Activated naive CD8-positive, alpha-beta T cell treated with anti-CD3 and anti-CD28 coated beads, Interleukin-2, amount 50 U/mL, for 24 hours (primary cell): ENCODE measurements at regions not wholly inside any gene's neighbourhood (a gene's known extent, or its start where the extent isn't known, plus 50 kb on each side); places are given as distances from the start of the nearest gene placed in this dataset.

Experiments
- ATAC-seq: fragments of 150-1000 bp; cut with Tn5 transposase; one replicate; pipeline ENCODE4 v1.10.0; 2021
- DNase-seq: peaks from one replicate; pipeline ENCODE4 v3.0.0; 2021
- H3K27ac Mint-ChIP-seq: one replicate; pipeline ENCODE4 v1.8.0; 2021; ENCODE audit warnings: mild to moderate bottlenecking, mixed read lengths
- H3K27me3 Mint-ChIP-seq: one replicate; pipeline ENCODE4 v1.8.0; 2021; ENCODE audit warnings: mixed read lengths
- H3K36me3 Mint-ChIP-seq: one replicate; pipeline ENCODE4 v1.8.0; 2021; ENCODE audit warnings: low read depth, mixed read lengths
- H3K4me1 Mint-ChIP-seq: one replicate; pipeline ENCODE4 v1.8.0; 2021; ENCODE audit warnings: mixed read lengths
- H3K4me3 Mint-ChIP-seq: one replicate; pipeline ENCODE4 v1.8.0; 2021; ENCODE audit warnings: mild to moderate bottlenecking, moderate library complexity, mixed read lengths
- H3K9me3 Mint-ChIP-seq: one replicate; pipeline ENCODE4 v1.8.0; 2021; ENCODE audit warnings: mixed read lengths

GRCh38 chr7:156466955-156467625 is 173.5 kb upstream of the RNF32 start:
- no peaks in the 10 kb centered on the region for H3K4me1 Mint-ChIP-seq
- H3K9me3 Mint-ChIP-seq, result no peaks in the 10 kb centered on the region
- no peak for DNase-seq
- no peak overlapping the region for H3K27ac Mint-ChIP-seq
- H3K27me3 Mint-ChIP-seq, result no peaks in the 10 kb centered on the region
- H3K4me3 Mint-ChIP-seq, result no peak overlapping the region
- H3K36me3 Mint-ChIP-seq, result no peaks in the 10 kb centered on the region
- no peak for ATAC-seq

- no peaks in the 10 kb centered on the region for H3K27me3 Mint-ChIP-seq
- H3K9me3 Mint-ChIP-seq, result no peaks in the 10 kb centered on the region
- no peaks in the 10 kb centered on the region for H3K36me3 Mint-ChIP-seq
- no peak for DNase-seq
- no peak overlapping the region for H3K27ac Mint-ChIP-seq
- no peaks in the 10 kb centered on the region for H3K4me1 Mint-ChIP-seq
- H3K4me3 Mint-ChIP-seq, result no peak overlapping the region
- ATAC-seq, result no peak
These were observed 174.3 kb upstream of the RNF32 start for GRCh38 chr7:156466272-156466671.

DNA sequence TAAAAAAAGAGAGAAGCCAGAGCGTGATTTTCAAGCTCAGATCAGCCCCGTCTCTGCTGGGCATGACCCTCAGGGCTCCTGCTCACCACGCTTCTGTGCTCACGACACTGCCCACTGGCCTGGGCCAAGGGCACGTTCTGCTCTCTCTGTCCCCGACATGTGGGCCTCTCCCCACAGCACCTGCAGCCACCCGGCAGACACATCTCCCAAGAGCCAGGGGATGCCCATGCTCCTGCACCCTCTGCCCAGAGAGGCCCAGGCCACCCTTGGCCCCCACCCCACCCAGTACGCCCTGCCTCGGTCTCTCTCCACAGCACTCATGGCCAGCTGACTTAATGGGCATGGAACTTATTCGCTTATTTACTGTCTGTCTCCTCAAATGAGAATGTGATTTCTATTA is 175.4 kb upstream of the RNF32 start:
- DNase-seq, result no peak
- no peak for ATAC-seq
- no peak overlapping the region for H3K27ac Mint-ChIP-seq
- H3K4me1 Mint-ChIP-seq, result no peaks in the 10 kb centered on the region
- H3K36me3 Mint-ChIP-seq, result no peaks in the 10 kb centered on the region
- no peak overlapping the region for H3K4me3 Mint-ChIP-seq
- H3K9me3 Mint-ChIP-seq, result no peaks in the 10 kb centered on the region
- H3K27me3 Mint-ChIP-seq, result no peaks in the 10 kb centered on the region

GRCh38 chr7:156464339-156464738 is 176.2 kb upstream of the RNF32 start:
- no peak for ATAC-seq
- H3K27me3 Mint-ChIP-seq, result no peaks in the 10 kb centered on the region
- no peaks in the 10 kb centered on the region for H3K36me3 Mint-ChIP-seq
- DNase-seq, result no peak
- no peak overlapping the region for H3K4me3 Mint-ChIP-seq
- H3K27ac Mint-ChIP-seq, result no peak overlapping the region
- H3K9me3 Mint-ChIP-seq, result no peaks in the 10 kb centered on the region
- no peaks in the 10 kb centered on the region for H3K4me1 Mint-ChIP-seq

- Mint-ChIP-seq H3K27me3 (no peaks in the 10 kb centered on the region), H3K9me3 (no peaks in the 10 kb centered on the region), H3K36me3 (no peaks in the 10 kb centered on the region), H3K4me1 (no peaks in the 10 kb centered on the region), H3K4me3 (no peak overlapping the region), H3K27ac (no peak overlapping the region)
- DNase-seq (no peak), ATAC-seq (no peak)
These were observed 177.3 kb upstream of the RNF32 start for GRCh38 chr7:156463280-156463679.

- Mint-ChIP-seq H3K4me3 (no peak overlapping the region), H3K36me3 (no peaks in the 10 kb centered on the region), H3K9me3 (no peaks in the 10 kb centered on the region), H3K27ac (no peak overlapping the region), H3K4me1 (no peaks in the 10 kb centered on the region), H3K27me3 (peaks cover under 1% of the 10 kb centered on the region)
- DNase-seq (no peak), ATAC-seq (no peak)
These were observed 178.5 kb upstream of the RNF32 start for GRCh38 chr7:156461881-156462665.

DNA sequence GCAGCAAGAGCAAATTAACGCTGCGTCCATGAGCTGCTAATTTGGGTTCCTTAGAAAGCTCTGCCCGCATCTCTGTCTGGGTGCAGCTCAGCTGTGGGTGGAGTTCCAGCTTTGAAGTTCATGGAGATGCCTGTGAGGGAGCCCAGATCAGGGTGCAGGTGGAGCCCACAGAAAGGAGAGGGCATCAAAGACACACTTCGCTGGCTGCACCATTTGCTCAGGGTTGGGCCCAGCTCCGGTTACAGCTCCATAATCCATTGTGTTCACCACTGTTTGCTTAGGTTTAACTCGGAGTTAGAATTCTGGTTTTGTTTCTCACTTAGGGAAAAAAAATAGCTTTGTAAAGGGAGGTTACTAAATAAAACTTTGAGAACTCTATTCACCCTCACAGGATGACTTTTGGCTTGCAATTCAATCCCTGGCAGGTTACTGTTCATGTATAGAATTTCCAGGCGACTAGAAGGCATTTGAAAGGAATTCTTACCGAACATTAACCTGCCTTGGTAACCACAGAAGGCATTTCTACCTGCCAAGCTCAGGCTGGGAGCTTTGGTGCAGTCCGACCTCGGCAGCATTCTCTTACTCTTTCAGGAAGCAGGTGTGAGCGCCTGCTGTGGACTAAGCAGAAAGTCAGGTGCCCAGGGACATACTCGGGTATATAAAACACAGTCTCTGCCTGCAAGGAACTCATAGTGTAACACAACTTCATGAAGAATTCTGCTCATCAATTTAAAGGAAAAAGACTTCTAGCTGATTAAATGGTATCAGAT is 179.5 kb upstream of the RNF32 start:
- H3K27ac Mint-ChIP-seq, result no peak overlapping the region
- H3K9me3 Mint-ChIP-seq, result no peaks in the 10 kb centered on the region
- no peaks in the 10 kb centered on the region for H3K4me1 Mint-ChIP-seq
- DNase-seq (no peak), ATAC-seq (no peak)
- H3K4me3 Mint-ChIP-seq, result no peak overlapping the region
- no peaks in the 10 kb centered on the region for H3K36me3 Mint-ChIP-seq
- H3K27me3 Mint-ChIP-seq, result peaks cover 2% of the 10 kb centered on the region

DNA sequence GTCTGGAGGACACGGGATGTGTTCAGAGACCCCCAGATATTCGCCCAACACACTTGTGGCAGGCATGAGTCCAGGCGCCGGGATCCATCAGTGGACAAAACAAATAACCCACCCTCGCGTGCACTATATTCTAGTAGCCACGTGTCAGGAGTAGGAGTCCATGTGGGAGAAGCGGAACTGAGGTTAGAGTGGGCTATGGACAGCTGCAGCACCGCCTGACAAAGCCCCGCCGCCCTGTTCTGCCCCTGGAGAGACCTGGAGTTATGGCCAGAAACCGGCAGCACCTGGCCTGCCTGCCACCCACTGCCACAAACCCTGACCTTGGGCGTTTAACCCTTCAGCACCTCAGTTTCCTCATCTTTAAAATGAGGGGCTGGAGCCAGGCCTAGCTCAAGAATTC is 181.0 kb upstream of the RNF32 start:
- Mint-ChIP-seq H3K36me3 (no peaks in the 10 kb centered on the region), H3K27me3 (peaks cover 2% of the 10 kb centered on the region), H3K27ac (no peak overlapping the region), H3K4me3 (no peak overlapping the region), H3K9me3 (no peaks in the 10 kb centered on the region), H3K4me1 (no peaks in the 10 kb centered on the region)
- ATAC-seq (no peak), DNase-seq (no peak)

DNA sequence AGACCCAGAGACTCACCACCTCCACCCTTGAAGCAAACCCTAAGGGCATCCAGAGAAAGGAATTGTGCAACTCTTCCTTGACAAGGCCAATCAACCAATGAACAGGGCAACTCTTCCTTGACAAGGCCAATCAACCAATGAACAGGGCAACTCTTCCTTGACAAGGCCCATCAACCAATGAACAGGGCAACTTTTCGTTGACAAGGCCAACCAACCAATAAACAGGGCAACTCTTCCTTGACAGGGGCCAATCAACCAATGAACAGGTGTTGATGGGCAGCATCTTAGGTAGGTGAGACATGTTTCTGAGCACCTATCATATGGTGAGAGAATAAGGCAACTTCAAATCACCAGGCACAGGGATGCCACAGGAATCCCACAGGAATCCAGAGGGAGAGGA is 181.5 kb upstream of the RNF32 start:
- ATAC-seq (no peak), DNase-seq (no peak)
- no peaks in the 10 kb centered on the region for H3K4me1 Mint-ChIP-seq
- H3K27ac Mint-ChIP-seq, result no peak overlapping the region
- H3K27me3 Mint-ChIP-seq, result peaks cover 2% of the 10 kb centered on the region
- no peaks in the 10 kb centered on the region for H3K9me3 Mint-ChIP-seq
- no peaks in the 10 kb centered on the region for H3K36me3 Mint-ChIP-seq
- no peak overlapping the region for H3K4me3 Mint-ChIP-seq

DNA sequence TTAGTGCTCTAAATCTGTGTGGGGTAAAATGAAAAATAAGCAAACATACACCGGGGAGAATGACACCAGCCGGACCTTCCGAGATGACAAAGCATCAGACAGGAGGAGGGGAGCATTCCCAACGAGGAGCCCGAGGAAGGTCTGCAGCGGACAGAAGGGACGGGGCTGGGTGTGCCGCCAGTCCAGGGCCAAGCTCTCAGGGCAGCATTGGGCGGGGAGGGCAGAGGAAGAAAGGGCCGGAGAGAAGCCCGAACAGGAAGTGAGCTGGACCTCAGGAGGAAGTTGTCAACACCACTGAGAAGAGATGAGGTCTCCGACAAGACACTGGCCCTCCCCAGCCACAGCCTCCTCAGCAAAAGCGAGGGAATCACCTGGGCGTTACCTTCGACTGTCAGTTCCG is 182.6 kb upstream of the RNF32 start:
- Mint-ChIP-seq H3K27ac (no peak overlapping the region), H3K9me3 (no peaks in the 10 kb centered on the region), H3K4me3 (no peak overlapping the region), H3K36me3 (no peaks in the 10 kb centered on the region), H3K27me3 (peaks cover 5% of the 10 kb centered on the region), H3K4me1 (no peaks in the 10 kb centered on the region)
- DNase-seq (no peak), ATAC-seq (no peak)

DNA sequence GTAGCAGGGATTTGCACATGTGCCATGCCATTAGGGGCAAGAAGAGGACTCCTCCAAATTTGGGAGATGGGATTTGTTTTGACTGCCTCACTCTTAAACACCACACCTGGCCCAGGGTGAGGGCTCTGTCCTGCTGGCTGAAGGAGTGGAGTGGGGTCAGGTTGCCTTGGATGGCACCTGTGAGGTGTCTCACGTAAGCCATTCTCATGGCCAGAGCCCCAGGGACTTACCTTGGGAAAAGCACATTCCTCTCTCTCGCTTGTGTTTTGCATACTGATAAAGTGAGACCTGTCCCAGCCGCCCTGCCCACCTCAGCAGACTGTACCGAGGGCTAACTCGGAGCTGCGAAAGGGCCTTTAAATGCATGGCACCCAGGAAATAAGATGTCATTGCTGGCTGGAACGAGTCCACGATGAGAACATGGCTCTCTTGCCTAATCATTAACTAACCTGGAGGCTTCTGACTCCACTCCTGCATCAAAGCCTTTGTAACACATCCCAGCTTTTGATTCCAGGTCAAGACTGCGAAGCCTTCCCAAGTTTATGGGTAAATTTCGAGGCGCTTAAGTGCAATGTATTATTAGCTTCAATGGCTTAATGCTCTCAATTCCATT is 184.0 kb upstream of the RNF32 start:
- no peak for ATAC-seq

DNA sequence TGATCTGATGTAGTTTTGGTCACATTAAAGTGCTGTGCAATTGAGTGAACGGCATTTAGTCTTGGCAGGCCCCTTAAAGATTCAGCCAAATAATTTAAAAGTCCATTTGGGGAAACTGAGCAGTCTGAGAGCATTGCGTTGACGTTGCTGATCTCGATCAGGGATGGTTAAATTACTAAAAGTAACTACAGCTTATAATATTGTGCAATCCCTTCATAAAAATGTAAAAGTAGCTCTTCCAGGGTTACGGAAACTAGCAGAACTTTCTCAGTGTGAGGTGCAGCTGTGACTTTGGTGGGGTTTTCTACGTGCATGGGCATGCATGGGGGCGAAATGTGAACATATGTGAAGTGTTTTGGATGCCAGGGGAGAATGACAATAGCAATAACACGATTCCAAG is 184.5 kb upstream of the RNF32 start:
- no peaks in the 10 kb centered on the region for H3K36me3 Mint-ChIP-seq
- H3K4me1 Mint-ChIP-seq, result no peaks in the 10 kb centered on the region
- H3K27me3 Mint-ChIP-seq, result peaks cover 9% of the 10 kb centered on the region
- no peak overlapping the region for H3K27ac Mint-ChIP-seq
- no peaks in the 10 kb centered on the region for H3K9me3 Mint-ChIP-seq
- ATAC-seq, result no peak
- no peak for DNase-seq
- H3K4me3 Mint-ChIP-seq, result no peak overlapping the region

More for the DNA sequence above, 184.0 kb upstream of the RNF32 start:
- Mint-ChIP-seq H3K27me3 (peaks cover 9% of the 10 kb centered on the region), H3K36me3 (no peaks in the 10 kb centered on the region), H3K9me3 (no peaks in the 10 kb centered on the region), H3K27ac (no peak overlapping the region), H3K4me1 (no peaks in the 10 kb centered on the region), H3K4me3 (no peak overlapping the region)
- DNase-seq, result no peak

DNA sequence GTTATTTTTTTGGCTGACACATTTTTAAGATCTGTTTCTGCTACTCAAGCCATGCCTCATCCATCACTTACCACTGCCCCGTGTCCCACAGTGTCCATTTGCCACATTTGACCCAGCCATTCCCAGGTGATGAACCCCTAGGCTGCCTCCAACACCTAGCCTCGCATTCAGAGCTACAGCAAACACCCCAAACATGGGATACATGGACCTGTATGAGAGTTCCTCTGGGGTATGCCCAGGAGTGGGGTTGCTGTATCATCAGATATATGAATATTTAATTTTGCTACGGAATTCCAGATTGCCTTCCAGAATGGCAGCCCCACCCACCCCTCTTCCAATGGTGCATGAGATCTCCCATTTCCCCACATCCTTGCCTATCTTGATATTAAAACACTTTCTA is 190.1 kb upstream of the RNF32 start:
- Mint-ChIP-seq H3K9me3 (no peaks in the 10 kb centered on the region), H3K36me3 (no peaks in the 10 kb centered on the region), H3K27ac (no peak overlapping the region), H3K4me3 (no peak overlapping the region), H3K27me3 (peaks cover 7% of the 10 kb centered on the region), H3K4me1 (no peaks in the 10 kb centered on the region)
- no peak for ATAC-seq
- no peak for DNase-seq

DNA sequence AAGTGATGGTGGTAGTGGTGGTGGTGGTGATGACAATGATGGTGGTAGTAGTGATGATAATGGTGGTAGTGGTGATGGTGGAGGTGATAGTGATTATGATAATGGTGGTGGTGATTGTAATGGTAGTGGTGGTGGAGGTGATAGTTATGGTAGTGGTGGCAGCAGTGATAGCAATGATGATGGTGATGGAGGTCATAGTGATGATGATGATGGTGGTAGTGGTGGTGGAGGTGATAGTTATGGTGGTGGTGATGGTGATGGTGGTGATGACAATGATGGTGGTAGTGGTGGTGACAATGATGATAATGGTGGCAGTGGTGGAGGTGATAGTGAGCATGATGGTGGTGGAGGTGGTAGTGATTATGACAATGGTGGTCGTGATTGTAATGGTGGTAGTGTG is 191.7 kb upstream of the RNF32 start:
- Mint-ChIP-seq H3K4me3 (no peak overlapping the region), H3K27me3 (peaks cover 6% of the 10 kb centered on the region), H3K9me3 (no peaks in the 10 kb centered on the region), H3K27ac (no peak overlapping the region), H3K4me1 (no peaks in the 10 kb centered on the region), H3K36me3 (no peaks in the 10 kb centered on the region)
- no peak for ATAC-seq
- DNase-seq, result no peak

GRCh38 chr7:156446990-156447389 is 193.6 kb upstream of the RNF32 start:
- Mint-ChIP-seq H3K27me3 (no peaks in the 10 kb centered on the region), H3K9me3 (no peaks in the 10 kb centered on the region), H3K4me3 (no peak overlapping the region), H3K27ac (no peak overlapping the region), H3K36me3 (no peaks in the 10 kb centered on the region), H3K4me1 (no peaks in the 10 kb centered on the region)
- DNase-seq (no peak), ATAC-seq (no peak)
